GM19467 (cell line): ENCODE measurements at regions not wholly inside any gene's neighbourhood (a gene's known extent, or its start where the extent isn't known, plus 50 kb on each side); places are given as distances from the start of the nearest gene placed in this dataset.
"Not testable (repeated sequence)": the region's sequence is repeated elsewhere in the genome, so short reads cannot be mapped to it uniquely, and the experiment has no call there.

Experiments used
- ATAC-seq: cut with Tn5 transposase; IDR thresholded peaks from one replicate; pipeline ENCODE4 v1.9.1; 2021; ENCODE audit warnings: mild to moderate bottlenecking, moderate library complexity; ENCODE audit not compliant: unreplicated experiment

GRCh38 chr3:188972310-188972709 is 199.5 kb upstream of the TPRG1 start:
- no peak for ATAC-seq

- no peak for ATAC-seq
These were observed 196.7 kb upstream of the TPRG1 start for GRCh38 chr3:188974856-188975599.

- ATAC-seq: no peak
These were observed 196.0 kb upstream of the TPRG1 start for GRCh38 chr3:188975600-188976314.

- no peak for ATAC-seq
These were observed 195.4 kb upstream of the TPRG1 start for GRCh38 chr3:188976407-188976806.

- ATAC-seq: no peak
These were observed 193.2 kb upstream of the TPRG1 start for GRCh38 chr3:188978421-188979171.

- no peak for ATAC-seq
These were observed 192.5 kb upstream of the TPRG1 start for GRCh38 chr3:188979248-188979647.

- no peak for ATAC-seq
These were observed 192.0 kb upstream of the TPRG1 start for GRCh38 chr3:188979669-188980310.

- no peak for ATAC-seq
These were observed 178.6 kb upstream of the TPRG1 start for GRCh38 chr3:188993181-188993580.

GRCh38 chr3:189001559-189001958 is 170.2 kb upstream of the TPRG1 start:
- no peak for ATAC-seq

- ATAC-seq: no peak
These were observed 168.4 kb upstream of the TPRG1 start for GRCh38 chr3:189003410-189003809.

GRCh38 chr3:189013224-189013888 is 158.4 kb upstream of the TPRG1 start:
- ATAC-seq: no peak

- ATAC-seq: no peak
These were observed 157.2 kb upstream of the TPRG1 start for GRCh38 chr3:189014526-189014925.

GRCh38 chr3:189022576-189023466 is 148.9 kb upstream of the TPRG1 start:
- not testable (repeated sequence) for ATAC-seq

- ATAC-seq: no peak
These were observed 145.9 kb upstream of the TPRG1 start for GRCh38 chr3:189025866-189026265.

- ATAC-seq: no peak
These were observed 144.1 kb upstream of the TPRG1 start for GRCh38 chr3:189027626-189028155.

- ATAC-seq: no peak
These were observed 132.7 kb upstream of the TPRG1 start for GRCh38 chr3:189038773-189039745.

GRCh38 chr3:189040656-189041335 is 131.0 kb upstream of the TPRG1 start:
- no peak for ATAC-seq
